Keratinocyte (primary cell): ENCODE measurements at regions not wholly inside any gene's neighbourhood (a gene's known extent, or its start where the extent isn't known, plus 50 kb on each side); places are given as distances from the start of the nearest gene placed in this dataset.

Source experiments
- DNase-seq: peaks from one replicate; pipeline ENCODE4 v3.0.0-alpha.2; 2011; ENCODE audit warnings: low read depth, missing footprints, low spot score
- FAIRE-seq: peaks from 2 replicates; lab custom pipeline; 2011; peaks lifted over from hg19 to GRCh38; lab: Jason Lieb, UNC
- H2AFZ ChIP-seq: 2 replicates; pipeline ENCODE4 v1.6.0; 2012; ENCODE audit warnings: low read length, control low read depth, inconsistent platforms; ENCODE audit not compliant: control insufficient read depth
- H3K27ac ChIP-seq: 2 replicates; pipeline ENCODE4 v1.5.1; 2011; ENCODE audit warnings: low read length; ENCODE audit not compliant: control insufficient read depth, insufficient read depth
- H3K27me3 ChIP-seq: 3 replicates; pipeline ENCODE4 v1.6.0; 2011; ENCODE audit warnings: low read length; ENCODE audit not compliant: control insufficient read depth, insufficient read depth; ENCODE audit errors: extremely low read depth
- H3K36me3 ChIP-seq, 2 experiments: 2 replicates in 1 of 2; 3 replicates in 1 of 2; pipeline ENCODE4 v1.5.1; 2011; ENCODE audit warnings: low read length in 2 of 2, mild to moderate bottlenecking in 1 of 2; ENCODE audit not compliant: control insufficient read depth in 2 of 2, insufficient read depth in 2 of 2; ENCODE audit errors: extremely low read depth in 1 of 2
- H3K4me1 ChIP-seq: 3 replicates; pipeline ENCODE4 v1.5.1; 2011; ENCODE audit warnings: low read length; ENCODE audit not compliant: control insufficient read depth, insufficient read depth; ENCODE audit errors: extremely low read depth
- H3K4me2 ChIP-seq: 3 replicates; pipeline ENCODE4 v1.6.0; 2011; ENCODE audit warnings: low read depth, low read length; ENCODE audit not compliant: control insufficient read depth, insufficient read depth; ENCODE audit errors: extremely low read depth
- H3K4me3 ChIP-seq, 3 experiments: fragments of 200-600 bp in 1 of 3; sonication (generic) in 1 of 3; 2 replicates in 2 of 3; 3 replicates in 1 of 3; pipeline ENCODE4 v1.5.1; 2011 to 2016; ENCODE audit warnings: low read length in 3 of 3, mild to moderate bottlenecking in 3 of 3, control low read depth in 2 of 3, inconsistent platforms in 1 of 3, low read depth in 1 of 3, mixed read lengths in 1 of 3, mixed run types in 1 of 3, moderate library complexity in 1 of 3; ENCODE audit not compliant: control insufficient read depth in 2 of 3, insufficient read depth in 2 of 3; ENCODE audit errors: extremely low read depth in 1 of 3
- H3K79me2 ChIP-seq: 2 replicates; pipeline ENCODE4 v1.6.0; 2012; ENCODE audit warnings: low read length; ENCODE audit not compliant: control insufficient read depth, insufficient read depth
- H3K9ac ChIP-seq: 3 replicates; pipeline ENCODE4 v1.6.0; 2011; ENCODE audit warnings: low read length; ENCODE audit not compliant: control insufficient read depth, insufficient read depth; ENCODE audit errors: extremely low read depth
- H3K9me1 ChIP-seq: 3 replicates; pipeline ENCODE4 v1.6.0; 2011; ENCODE audit warnings: low read length; ENCODE audit not compliant: control insufficient read depth, insufficient read depth; ENCODE audit errors: extremely low read depth
- H3K9me3 ChIP-seq: 2 replicates; pipeline ENCODE4 v1.5.1; 2012; ENCODE audit warnings: low read depth, low read length; ENCODE audit not compliant: control insufficient read depth
- H4K20me1 ChIP-seq: 3 replicates; pipeline ENCODE4 v1.6.0; 2011; ENCODE audit warnings: low read length; ENCODE audit not compliant: control insufficient read depth, insufficient read depth; ENCODE audit errors: extremely low read depth
- CTCF ChIP-seq, 3 experiments: IDR thresholded peaks in 1 of 3; conservative IDR thresholded peaks in 1 of 3; optimal IDR thresholded peaks in 1 of 3; 2 replicates in 2 of 3; 3 replicates in 1 of 3; pipeline versions ENCODE3 to v1.5.1; 2011; ENCODE audit warnings: low read length in 3 of 3, mild to moderate bottlenecking in 3 of 3, moderate library complexity in 2 of 3, control low read depth in 1 of 3, inconsistent platforms in 1 of 3; ENCODE audit not compliant: insufficient read depth in 2 of 3; ENCODE audit errors: extremely low read depth in 1 of 3
- EZH2 ChIP-seq: IDR thresholded peaks from one replicate; pipeline ENCODE4 v1.6.1; 2012; ENCODE audit warnings: inconsistent platforms, mild to moderate bottlenecking, low read length, moderate library complexity
- dilution Hi-C: fragments of 300-500 bp; cut with MboI; formaldehyde crosslinking; loops from one replicate; pipeline ENCODE4 v1.7.0; 2020; ENCODE audit warnings: low sequenced_read_pairs; ENCODE audit not compliant: extremely low pct_ligation_motif_present

GRCh38 chr6:81235512-81235911, 517.0 kb downstream of the TENT5A start:
- H3K9ac ChIP-seq: no peak overlapping the region
- DNase-seq: no peak
- dilution Hi-C loops: no loop called here
- H3K9me1 ChIP-seq: no peaks in the 10 kb centered on the region
- H3K4me1 ChIP-seq: no peaks in the 10 kb centered on the region
- no peak overlapping the region for H3K27ac ChIP-seq
- no peaks in the 10 kb centered on the region for H3K36me3 ChIP-seq
- H3K4me3 ChIP-seq: no peak overlapping the region
- H3K79me2 ChIP-seq: no peaks in the 10 kb centered on the region
- no peaks in the 10 kb centered on the region for H4K20me1 ChIP-seq
- H3K27me3 ChIP-seq: no peaks in the 10 kb centered on the region
- FAIRE-seq: no peak
- no peak overlapping the region for H3K4me2 ChIP-seq
- H3K9me3 ChIP-seq: no peaks in the 10 kb centered on the region
- no peak overlapping the region for H2AFZ ChIP-seq
- TF ChIP-seq CTCF (optimal IDR thresholded peaks at IDR 0.05 in 1 of 3, IDR thresholded peaks at IDR 0.05 in 1 of 3, conservative IDR thresholded peaks at IDR 0.05 in 1 of 3; ENCODE audit: extremely low read depth in 1 of 3, insufficient read depth in 2 of 3, low read length in 3 of 3): no peak
- no peak for TF ChIP-seq EZH2

- no peak for DNase-seq
- H3K27ac ChIP-seq: no peak overlapping the region
- H3K4me2 ChIP-seq: no peak overlapping the region
- no peaks in the 10 kb centered on the region for H3K9me3 ChIP-seq
- H3K27me3 ChIP-seq: no peaks in the 10 kb centered on the region
- H3K4me1 ChIP-seq: no peaks in the 10 kb centered on the region
- H3K79me2 ChIP-seq: no peaks in the 10 kb centered on the region
- FAIRE-seq: no peak
- no peak overlapping the region for H3K9ac ChIP-seq
- TF ChIP-seq CTCF (optimal IDR thresholded peaks at IDR 0.05 in 1 of 3, IDR thresholded peaks at IDR 0.05 in 1 of 3, conservative IDR thresholded peaks at IDR 0.05 in 1 of 3; ENCODE audit: extremely low read depth in 1 of 3, insufficient read depth in 2 of 3, low read length in 3 of 3): no peak
- no peak for TF ChIP-seq EZH2
- H4K20me1 ChIP-seq: no peaks in the 10 kb centered on the region
- H2AFZ ChIP-seq: no peak overlapping the region
- H3K4me3 ChIP-seq: no peak overlapping the region
- dilution Hi-C loops: no loop called here
- H3K36me3 ChIP-seq: no peaks in the 10 kb centered on the region
- no peaks in the 10 kb centered on the region for H3K9me1 ChIP-seq
Measured at GRCh38 chr6:81233990-81234389, 518.5 kb downstream of the TENT5A start.
